Right ventricle myocardium inferior (tissue), 1 donor: ENCODE measurements at regions not wholly inside any gene's neighbourhood (a gene's known extent, or its start where the extent isn't known, plus 50 kb on each side); places are given as distances from the start of the nearest gene placed in this dataset.
"Not testable (repeated sequence)": the region's sequence is repeated elsewhere in the genome, so short reads cannot be mapped to it uniquely, and the experiment has no call there.

Source experiments
- ATAC-seq: fragments of 200-7000 bp; cut with Tn5 transposase; one replicate; pipeline ENCODE4 v1.9.1; 2020; ENCODE audit warnings: mild to moderate bottlenecking, moderate library complexity
- DNase-seq: peaks from one replicate; pipeline ENCODE4 v3.0.0; 2021; ENCODE audit errors: missing footprints
- intact Hi-C: fragments of 100-400 bp; cut with DNase I; formaldehyde crosslinking; loops from one replicate; pipeline ENCODE4 v1.11.0; 2022
- donor health status: DM: no; HTN: yes; CAD: no; lungs with severe emphysema.

- no peak for DNase-seq
- intact Hi-C loops: no loop called here
- no peak for ATAC-seq
Measured at GRCh38 chr5:153358315-153358976, 132.0 kb upstream of the GRIA1 start.

- intact Hi-C loops: no loop called here
- DNase-seq (no peak), ATAC-seq (no peak)
Measured at GRCh38 chr5:153360860-153361259, 129.6 kb upstream of the GRIA1 start.

DNA sequence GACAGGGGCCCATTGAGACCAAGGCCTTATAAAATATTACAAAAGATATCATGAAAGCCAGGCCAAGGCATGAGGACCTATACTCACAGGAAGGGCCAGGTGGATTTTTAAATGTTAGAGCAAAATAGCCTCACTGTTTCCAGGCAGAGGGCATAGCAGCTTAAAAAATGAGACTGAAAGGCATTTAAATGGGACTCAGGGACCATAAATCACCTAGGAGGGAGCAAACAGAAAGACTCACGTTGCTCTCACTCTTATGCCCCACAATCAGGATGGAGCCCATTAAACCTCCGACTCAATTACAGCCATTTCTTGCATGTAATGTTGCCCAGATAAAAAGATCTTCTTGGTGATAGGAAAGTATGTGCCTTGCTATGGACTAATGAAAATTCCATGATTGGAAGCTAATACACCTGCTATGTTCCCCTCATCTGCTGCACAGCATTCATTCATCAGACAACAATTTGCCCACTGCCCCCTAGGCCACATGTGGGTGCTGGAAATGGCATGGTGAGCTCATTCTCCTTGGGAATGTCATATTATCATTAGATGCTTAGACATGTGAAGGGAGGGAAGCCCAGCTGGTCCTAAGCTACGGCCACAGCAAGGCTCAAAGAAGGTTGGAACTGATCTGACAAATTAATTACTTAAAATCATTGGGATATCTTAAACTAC lies 128.6 kb upstream of the GRIA1 start:
- no peak for DNase-seq
- no peak for ATAC-seq
- intact Hi-C loops: no loop called here

- intact Hi-C loops: no loop called here
- DNase-seq: no peak
- ATAC-seq: no peak
Measured at GRCh38 chr5:153365547-153365946, 124.9 kb upstream of the GRIA1 start.

DNA sequence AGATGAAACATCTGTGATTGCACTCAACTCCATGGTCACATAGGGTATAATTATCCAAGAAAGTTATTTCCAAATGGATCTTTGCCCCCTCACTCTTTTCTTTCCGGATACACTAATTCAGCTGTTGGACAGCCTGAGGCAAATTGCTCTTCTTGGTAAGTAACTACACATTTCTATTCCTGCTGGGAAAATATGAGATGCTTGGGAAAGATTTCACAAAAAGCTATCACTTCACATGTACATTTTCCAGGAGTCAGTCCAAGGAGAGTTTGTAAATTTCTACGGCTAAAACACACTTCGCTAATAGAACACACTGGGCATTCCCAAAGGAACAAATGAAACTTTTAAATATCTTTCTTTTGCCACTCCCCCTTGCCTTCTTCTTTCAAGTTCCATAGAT lies 123.0 kb upstream of the GRIA1 start:
- intact Hi-C loops: no loop called here
- ATAC-seq (no peak), DNase-seq (no peak)

GRCh38 chr5:153372425-153373129 lies 117.9 kb upstream of the GRIA1 start:
- ATAC-seq (no peak), DNase-seq (no peak)
- intact Hi-C loops: no loop called here

DNA sequence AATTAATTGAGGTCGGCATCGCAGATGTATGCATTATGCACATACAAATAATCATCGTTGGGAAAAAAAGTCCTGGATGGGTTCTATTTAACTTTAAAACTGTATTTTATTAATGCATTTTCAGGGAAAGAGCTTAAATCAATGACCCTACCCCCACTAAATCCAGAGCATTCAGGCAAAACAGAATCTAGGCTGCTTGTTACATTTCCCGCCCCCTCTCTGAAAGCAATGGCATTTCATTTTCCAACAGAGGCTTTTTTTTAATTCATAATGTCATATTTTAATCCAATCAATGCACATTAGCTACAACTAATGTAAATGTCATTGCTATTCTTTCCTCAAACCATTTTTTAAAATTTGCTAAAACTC lies 117.4 kb upstream of the GRIA1 start:
- ATAC-seq (no peak), DNase-seq (no peak)
- intact Hi-C loops: no loop called here

- ATAC-seq, intact Hi-C loops, DNase-seq: not testable (repeated sequence)
Measured at GRCh38 chr5:153381630-153382029, 108.8 kb upstream of the GRIA1 start.

DNA sequence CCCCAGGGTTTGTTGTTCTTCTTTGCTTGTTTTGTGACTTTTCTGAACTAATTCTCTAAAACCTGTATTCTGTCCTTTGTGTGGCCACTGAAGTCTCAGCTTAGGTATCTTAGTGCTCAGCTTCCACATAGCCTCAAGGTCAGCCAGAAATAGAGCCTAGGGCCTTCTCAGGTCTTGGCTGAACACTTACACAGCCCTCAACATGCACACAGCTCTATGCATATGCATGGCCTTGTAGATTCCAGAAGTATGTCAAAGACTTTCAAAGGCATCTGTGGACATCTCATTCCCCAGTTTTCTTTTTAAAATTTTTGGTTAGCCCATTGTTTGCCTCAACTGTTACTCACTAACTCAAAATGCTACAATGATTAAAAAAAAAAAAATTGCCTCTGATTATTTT lies 99.9 kb upstream of the GRIA1 start:
- intact Hi-C loops: no loop called here
- no peak for ATAC-seq
- DNase-seq: no peak

DNA sequence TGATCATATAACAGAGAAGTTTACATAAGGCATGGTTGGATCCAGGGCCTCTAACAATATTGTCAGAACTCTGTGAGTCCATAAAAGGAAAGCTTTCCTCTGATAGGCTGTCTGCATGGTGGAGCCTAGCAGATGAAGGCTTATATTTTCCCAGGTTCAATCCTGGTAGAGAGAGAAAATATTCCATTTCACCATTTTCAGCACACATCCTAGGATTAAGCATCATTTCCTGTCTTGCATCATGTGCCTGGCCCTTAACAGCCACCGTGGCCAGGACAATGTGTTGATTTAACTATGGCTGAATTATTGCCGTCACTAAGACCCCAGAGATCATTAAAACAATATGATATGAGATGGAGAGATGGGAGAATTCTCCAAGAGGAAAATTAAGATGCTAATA lies 90.9 kb upstream of the GRIA1 start:
- intact Hi-C loops: no loop called here
- no peak for DNase-seq
- no peak for ATAC-seq

- DNase-seq (no peak), ATAC-seq (no peak)
- intact Hi-C loops: no loop called here
Measured at GRCh38 chr5:153400931-153401330, 89.5 kb upstream of the GRIA1 start.

DNA sequence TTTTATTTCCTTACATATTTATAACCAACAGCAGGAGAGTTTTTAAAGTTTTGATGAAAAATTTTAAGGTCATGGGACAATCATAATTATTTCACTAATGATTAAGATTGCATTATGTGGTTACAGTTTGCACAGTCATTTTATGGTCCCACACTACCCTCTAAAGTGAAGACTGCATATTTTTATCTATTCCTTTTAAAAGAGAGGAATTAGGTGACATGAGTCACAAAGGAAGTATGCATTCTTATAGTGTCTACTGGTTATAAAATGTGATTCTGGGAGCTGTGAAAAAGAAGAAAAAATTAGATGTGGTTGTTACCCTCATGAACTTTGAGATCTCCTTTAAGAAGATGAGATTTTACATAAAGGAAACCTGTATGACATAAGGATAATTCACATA lies 87.9 kb upstream of the GRIA1 start:
- ATAC-seq: no peak
- DNase-seq: no peak
- intact Hi-C loops: no loop called here

DNA sequence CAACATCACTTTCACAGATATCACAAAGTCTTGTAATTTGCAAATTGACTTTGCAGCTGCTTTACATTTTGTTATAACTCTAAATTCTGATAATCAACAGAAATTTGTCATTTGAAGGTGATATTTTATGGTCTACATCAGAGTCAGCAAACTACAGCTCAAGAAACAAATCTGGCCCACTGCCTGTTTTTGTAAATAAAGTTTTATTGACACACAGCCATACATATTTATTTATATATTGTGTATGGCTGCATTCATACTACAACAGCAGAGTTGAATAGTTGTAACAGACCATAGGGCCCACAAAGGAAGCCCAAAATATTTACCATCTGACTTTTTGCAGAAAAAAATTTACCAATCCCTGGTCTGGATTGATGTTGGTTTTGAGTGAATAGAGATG lies 87.0 kb upstream of the GRIA1 start:
- DNase-seq: no peak
- no peak for ATAC-seq
- intact Hi-C loops: no loop called here

GRCh38 chr5:153404747-153405146 lies 85.7 kb upstream of the GRIA1 start:
- DNase-seq: no peak
- intact Hi-C loops: no loop called here
- ATAC-seq: no peak

GRCh38 chr5:153421676-153422075 lies 68.8 kb upstream of the GRIA1 start:
- ATAC-seq (no peak), DNase-seq (no peak)
- intact Hi-C loops: no loop called here

DNA sequence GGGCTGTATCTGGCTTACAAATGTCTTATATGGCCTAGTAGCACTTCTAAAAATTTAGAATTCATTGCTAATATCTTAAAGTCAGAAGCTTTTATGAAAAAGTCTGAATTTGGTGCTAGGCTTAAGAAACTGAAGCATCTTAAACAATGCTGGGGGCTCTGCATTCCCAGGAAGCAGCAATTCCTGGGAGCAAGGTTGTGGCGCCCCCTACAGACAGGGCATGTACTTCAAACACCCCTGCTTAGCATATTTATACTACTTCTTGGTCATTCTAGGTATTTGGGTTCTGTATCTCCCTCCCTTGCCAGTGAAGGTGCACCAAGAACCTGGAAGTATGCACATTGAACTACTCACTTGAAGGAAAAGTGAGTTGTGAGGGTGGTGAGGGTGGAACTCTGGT lies 64.6 kb upstream of the GRIA1 start:
- intact Hi-C loops: no loop called here
- DNase-seq: no peak
- ATAC-seq: no peak

DNA sequence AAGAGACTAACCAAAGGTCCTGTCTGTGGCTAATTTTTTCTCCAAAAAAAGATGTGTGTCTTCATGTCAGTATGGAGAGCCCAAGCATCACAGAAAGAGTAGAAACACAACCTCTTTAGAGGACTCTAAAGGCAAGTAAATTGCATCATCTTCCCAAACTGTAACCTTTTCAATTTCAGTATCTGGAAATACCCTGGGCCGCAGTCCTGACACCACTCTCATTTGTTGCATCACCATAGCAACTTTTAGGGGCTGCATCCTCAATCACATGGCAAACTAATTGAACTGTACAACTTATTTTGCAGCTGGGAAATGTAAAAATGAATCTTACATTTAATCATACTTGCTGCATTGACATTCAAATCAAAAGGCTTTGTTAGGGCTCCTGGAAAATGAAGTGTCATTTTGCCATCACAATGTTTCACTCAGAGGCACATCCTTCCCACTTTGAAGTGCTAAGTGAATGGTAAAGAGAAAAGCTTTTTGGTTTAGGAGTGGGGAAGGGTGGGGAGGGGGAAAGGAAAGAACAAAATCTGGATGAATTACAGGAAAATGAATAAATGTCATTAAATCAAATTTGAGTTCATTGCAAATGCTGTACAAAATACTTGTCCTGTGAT lies 60.6 kb upstream of the GRIA1 start:
- DNase-seq (no peak), ATAC-seq (no peak)
- intact Hi-C loops: no loop called here

GRCh38 chr5:153432583-153432982 lies 57.9 kb upstream of the GRIA1 start:
- DNase-seq (no peak), ATAC-seq (no peak)
- intact Hi-C loops: no loop called here

DNA sequence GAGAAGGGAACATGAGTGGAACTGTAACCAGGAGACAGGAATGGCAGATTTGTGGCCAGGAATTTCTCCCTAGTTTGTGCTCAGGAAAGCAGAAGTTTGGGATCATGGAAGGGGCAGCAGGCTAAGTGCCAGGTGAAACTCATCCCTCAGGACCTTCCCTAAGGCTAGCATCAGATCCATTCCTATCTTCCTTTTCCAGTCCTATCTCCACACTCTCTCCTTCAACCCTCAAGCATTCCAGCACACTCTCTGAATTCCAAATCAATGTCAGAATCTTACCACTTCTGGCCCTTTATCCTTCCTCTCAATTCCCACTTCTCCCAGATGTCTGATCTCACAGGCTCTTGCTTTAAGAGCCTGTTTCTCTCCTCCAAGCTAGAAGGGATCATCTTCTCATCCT lies 53.2 kb upstream of the GRIA1 start:
- ATAC-seq (no peak), DNase-seq (no peak)
- intact Hi-C loops: no loop called here

DNA sequence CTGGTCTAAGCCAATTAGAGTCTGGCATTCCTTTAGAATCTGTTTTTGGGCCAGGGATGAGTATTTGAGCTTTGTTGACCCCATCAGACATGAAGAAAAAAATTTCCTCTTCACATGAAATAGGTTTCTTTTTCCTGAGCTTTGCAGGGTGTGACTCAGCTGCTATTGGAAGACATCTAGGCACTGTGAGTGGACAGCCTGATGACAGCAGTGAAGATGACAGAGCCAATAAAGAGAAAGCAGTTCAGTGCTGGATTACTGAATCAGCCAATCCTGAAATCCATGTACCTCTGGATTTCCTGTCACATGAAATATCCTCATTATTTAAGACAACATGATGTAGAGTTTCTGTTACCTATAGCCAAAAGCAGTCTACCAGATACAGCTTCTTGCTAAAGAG lies 51.3 kb upstream of the GRIA1 start:
- ATAC-seq (no peak), DNase-seq (no peak)
- intact Hi-C loops: no loop called here
